HEK293 (cell line): ENCODE measurements at regions not wholly inside any gene's neighbourhood (a gene's known extent, or its start where the extent isn't known, plus 50 kb on each side); places are given as distances from the start of the nearest gene placed in this dataset.

ENCODE experiments used
- CTCF ChIP-seq: fragments of 450-650 bp; formaldehyde crosslinking; IDR thresholded peaks from 2 replicates; pipeline ENCODE4 v1.5.1; 2016; ENCODE audit warnings: missing biosample characterization, missing genetic modification characterization
- ZNF280C ChIP-seq: fragments of 450-650 bp; formaldehyde crosslinking; IDR thresholded peaks from 2 replicates; pipeline ENCODE4 v1.5.1; 2016; ENCODE audit warnings: missing biosample characterization, missing genetic modification characterization
- ZNF292 ChIP-seq: fragments of 450-650 bp; formaldehyde crosslinking; IDR thresholded peaks from 2 replicates; pipeline ENCODE4 v1.5.1; 2016; ENCODE audit warnings: low read depth, missing biosample characterization, missing genetic modification characterization, borderline replicate concordance
- ZNF791 ChIP-seq: fragments of 450-650 bp; formaldehyde crosslinking; IDR thresholded peaks from 2 replicates; pipeline ENCODE4 v1.5.1; 2016; ENCODE audit warnings: missing biosample characterization, missing genetic modification characterization

GRCh38 chr9:16294133-16294770 is 576.2 kb downstream of the BNC2 start:
- TF ChIP-seq ZNF292 (tag by site-specific recombination) = no peak
- TF ChIP-seq ZNF280C = no peak
- TF ChIP-seq CTCF (tag by site-specific recombination) = no peak
- TF ChIP-seq ZNF791 = no peak
